ENCODE measurements at regions not wholly inside any gene's neighbourhood (a gene's known extent, or its start where the extent isn't known, plus 50 kb on each side); places are given as distances from the start of the nearest gene placed in this dataset.

- TF ChIP-seq CTCF (conservative IDR thresholded peaks at IDR 0.05): no peak
- no peak for TF ChIP-seq ZFX (IDR thresholded peaks at IDR 0.05)
- H3K27ac ChIP-seq: no peak overlapping the region
Measured at GRCh38 chr3:3577823-3578222, 221.4 kb upstream of the LRRN1 start.

DNA sequence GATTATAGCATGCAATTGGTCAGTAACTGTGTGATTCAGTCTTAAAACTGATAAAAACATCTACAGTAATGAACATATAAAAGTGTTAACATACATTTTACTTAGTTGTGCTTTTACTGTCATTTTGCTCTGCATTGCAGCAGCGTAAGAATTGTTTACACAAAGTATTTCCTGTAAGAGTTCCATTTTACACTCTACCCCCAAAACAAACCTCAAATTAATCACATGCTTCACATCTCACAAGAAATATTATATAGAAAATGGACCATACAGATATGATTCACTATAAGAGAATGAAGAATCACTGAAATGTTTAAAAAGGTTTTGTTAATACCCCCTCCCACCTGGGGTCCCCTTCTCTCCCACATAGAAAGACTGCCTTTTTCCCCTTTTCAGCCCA, 225.9 kb upstream of the LRRN1 start:
- TF ChIP-seq ZFX (IDR thresholded peaks at IDR 0.05): no peak
- no peak for TF ChIP-seq CTCF (conservative IDR thresholded peaks at IDR 0.05)
- H3K27ac ChIP-seq: no peak overlapping the region

- no peak overlapping the region for H3K27ac ChIP-seq
Measured at GRCh38 chr3:3560591-3561311, 238.5 kb upstream of the LRRN1 start.

DNA sequence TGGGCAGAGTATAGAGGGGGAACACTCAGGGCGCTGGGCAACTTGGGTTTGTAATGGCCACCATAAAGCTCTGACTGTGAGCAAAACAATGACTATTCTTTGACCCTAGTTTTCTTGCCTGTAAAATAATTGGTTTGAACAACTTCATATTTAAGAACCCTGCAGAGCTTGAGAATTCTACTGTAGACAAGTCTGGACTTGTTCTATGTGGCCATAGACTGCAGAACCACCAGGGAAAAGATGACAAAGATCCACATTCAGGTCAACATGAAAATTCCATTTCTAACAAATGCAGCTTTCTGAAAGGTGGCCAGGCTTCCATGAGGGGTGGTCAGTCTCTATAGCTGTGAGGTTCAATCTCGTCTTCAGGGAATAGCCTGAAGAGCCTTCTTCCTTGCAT, 239.4 kb upstream of the LRRN1 start:
- no peak overlapping the region for H3K27ac ChIP-seq
- TF ChIP-seq CTCF (conservative IDR thresholded peaks at IDR 0.05): no peak
- no peak for TF ChIP-seq ZFX (IDR thresholded peaks at IDR 0.05)

More at GRCh38 chr3:3560591-3561311, 238.5 kb upstream of the LRRN1 start:
- TF ChIP-seq CTCF (conservative IDR thresholded peaks at IDR 0.05): no peak
- no peak for TF ChIP-seq ZFX (IDR thresholded peaks at IDR 0.05)

- TF ChIP-seq ZFX (IDR thresholded peaks at IDR 0.05): no peak
- no peak for TF ChIP-seq CTCF (conservative IDR thresholded peaks at IDR 0.05)
- H3K27ac ChIP-seq: no peak overlapping the region
Measured at GRCh38 chr3:3556078-3556477, 243.2 kb upstream of the LRRN1 start.

- TF ChIP-seq ZFX (IDR thresholded peaks at IDR 0.05) (no peak), CTCF (conservative IDR thresholded peaks at IDR 0.05) (no peak)
- H3K27ac ChIP-seq: no peak overlapping the region
Measured at GRCh38 chr3:3553236-3553635, 246.0 kb upstream of the LRRN1 start.

- no peak for TF ChIP-seq ZFX (IDR thresholded peaks at IDR 0.05)
- TF ChIP-seq CTCF (conservative IDR thresholded peaks at IDR 0.05): no peak
- H3K27ac ChIP-seq: no peak overlapping the region
Measured at GRCh38 chr3:3552761-3553160, 246.5 kb upstream of the LRRN1 start.

Data from C4-2B (cell line).